HG02943 (cell line): ENCODE measurements at regions not wholly inside any gene's neighbourhood (a gene's known extent, or its start where the extent isn't known, plus 50 kb on each side); places are given as distances from the start of the nearest gene placed in this dataset.

Experiments used
- ATAC-seq: cut with Tn5 transposase; IDR thresholded peaks from one replicate; pipeline ENCODE4 v1.9.1; 2021; ENCODE audit warnings: mild to moderate bottlenecking, low read depth, moderate library complexity; ENCODE audit not compliant: unreplicated experiment

GRCh38 chr14:40317690-40318089, 885.5 kb upstream of the FBXO33 start:
- no peak for ATAC-seq

DNA sequence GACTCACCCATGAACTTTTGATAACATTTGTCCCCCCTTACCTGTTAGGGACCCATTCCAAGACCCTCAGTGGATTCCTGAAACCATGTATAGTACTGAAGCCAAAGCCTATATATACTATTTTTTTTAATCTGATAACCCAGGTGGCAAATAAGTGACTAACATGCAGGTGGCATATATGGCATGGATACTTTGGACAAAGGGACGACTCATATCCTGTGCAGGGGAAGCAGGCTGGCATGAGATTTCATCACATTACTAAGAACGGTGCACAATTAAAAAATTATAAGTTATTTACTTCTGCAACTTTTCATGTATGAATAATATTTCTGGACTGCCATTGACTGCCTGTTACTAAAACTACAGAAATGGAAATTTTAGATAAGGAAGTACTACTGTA, 880.1 kb upstream of the FBXO33 start:
- ATAC-seq: no peak

GRCh38 chr14:40309124-40309523, 876.9 kb upstream of the FBXO33 start:
- ATAC-seq: no peak

DNA sequence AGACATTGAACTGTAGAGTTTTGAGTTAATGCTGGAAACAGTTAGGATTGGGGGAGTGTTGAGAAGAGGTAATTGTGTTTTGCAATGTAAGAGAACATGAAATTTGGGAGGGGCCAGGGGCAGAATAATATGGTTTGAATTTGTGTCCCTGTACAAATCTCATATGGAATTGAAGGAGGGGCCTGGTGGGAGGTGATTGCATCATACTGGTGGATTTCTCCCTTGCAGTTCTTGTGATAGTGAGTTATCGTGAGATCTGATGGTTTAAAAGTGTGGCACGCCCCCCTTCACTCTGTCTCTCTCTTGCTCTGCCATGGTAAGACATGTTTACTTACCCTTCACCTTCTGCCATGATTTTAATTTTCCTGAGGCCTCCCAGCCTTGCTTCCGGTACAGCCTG, 876.0 kb upstream of the FBXO33 start:
- no peak for ATAC-seq

- ATAC-seq: no peak
These were observed 864.6 kb upstream of the FBXO33 start for GRCh38 chr14:40296821-40297220.

- no peak for ATAC-seq
These were observed 860.4 kb upstream of the FBXO33 start for GRCh38 chr14:40292664-40293063.

GRCh38 chr14:40282196-40282595, 850.0 kb upstream of the FBXO33 start:
- no peak for ATAC-seq

GRCh38 chr14:40280652-40281051, 848.4 kb upstream of the FBXO33 start:
- ATAC-seq: no peak

GRCh38 chr14:40273417-40273816, 841.2 kb upstream of the FBXO33 start:
- ATAC-seq: no peak

DNA sequence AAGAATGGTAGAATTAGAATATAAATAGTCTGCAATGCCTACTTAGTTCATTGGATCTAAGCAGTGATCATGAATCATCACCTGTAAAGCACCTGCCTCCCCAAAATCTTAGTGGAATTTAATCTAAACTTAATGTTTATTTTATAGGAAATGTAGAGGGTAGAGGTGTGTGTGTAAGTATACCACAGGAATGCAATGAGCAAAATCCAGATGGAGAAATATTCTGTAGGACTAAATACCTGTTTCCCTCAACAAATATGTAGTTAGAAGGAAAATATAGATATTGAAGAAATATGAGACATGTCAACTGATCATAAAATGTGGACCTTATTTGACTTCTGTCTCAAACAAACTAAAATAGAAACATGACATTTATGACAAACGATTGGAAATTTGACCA, 839.2 kb upstream of the FBXO33 start:
- ATAC-seq: no peak

DNA sequence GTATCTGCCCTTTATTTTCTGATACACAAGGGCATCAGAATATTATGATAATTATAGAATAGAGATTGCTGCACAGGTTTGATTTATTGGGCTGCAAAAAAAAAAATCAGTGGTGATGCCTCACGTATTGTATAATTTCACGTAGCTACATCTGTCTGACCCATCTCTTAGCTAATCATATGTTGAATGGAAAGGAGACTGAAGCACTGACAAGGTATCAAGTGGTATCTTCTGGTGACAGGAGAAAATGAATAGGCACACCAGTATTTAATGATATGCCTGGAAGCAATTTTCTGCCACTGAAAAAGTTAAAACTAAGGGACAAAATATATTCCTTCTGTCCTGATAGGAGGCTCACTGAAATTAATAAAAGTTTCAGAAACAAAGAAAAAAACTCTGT, 837.2 kb upstream of the FBXO33 start:
- no peak for ATAC-seq

DNA sequence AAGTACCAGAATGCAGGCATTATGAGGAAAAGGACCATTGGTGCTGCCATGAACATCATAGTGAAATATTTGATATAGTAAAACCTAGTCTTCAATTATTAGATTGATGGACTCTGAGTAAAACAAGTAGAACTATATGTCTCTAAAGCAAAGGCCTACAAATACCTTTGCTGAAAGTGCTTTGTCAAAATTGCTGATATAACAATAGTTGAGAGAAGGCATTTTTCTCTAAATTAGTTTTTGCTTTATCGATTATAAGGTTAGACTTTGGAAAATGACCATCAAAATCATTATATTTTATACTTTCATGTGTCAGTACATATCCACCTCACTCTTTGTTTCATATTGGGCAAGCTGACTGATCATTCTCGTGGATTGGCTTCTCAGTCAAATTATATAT, 836.0 kb upstream of the FBXO33 start:
- ATAC-seq: no peak

GRCh38 chr14:40265096-40265495, 832.9 kb upstream of the FBXO33 start:
- ATAC-seq: no peak

GRCh38 chr14:40252817-40253447, 820.7 kb upstream of the FBXO33 start:
- ATAC-seq: no peak

- no peak for ATAC-seq
These were observed 816.4 kb upstream of the FBXO33 start for GRCh38 chr14:40248671-40249070.

DNA sequence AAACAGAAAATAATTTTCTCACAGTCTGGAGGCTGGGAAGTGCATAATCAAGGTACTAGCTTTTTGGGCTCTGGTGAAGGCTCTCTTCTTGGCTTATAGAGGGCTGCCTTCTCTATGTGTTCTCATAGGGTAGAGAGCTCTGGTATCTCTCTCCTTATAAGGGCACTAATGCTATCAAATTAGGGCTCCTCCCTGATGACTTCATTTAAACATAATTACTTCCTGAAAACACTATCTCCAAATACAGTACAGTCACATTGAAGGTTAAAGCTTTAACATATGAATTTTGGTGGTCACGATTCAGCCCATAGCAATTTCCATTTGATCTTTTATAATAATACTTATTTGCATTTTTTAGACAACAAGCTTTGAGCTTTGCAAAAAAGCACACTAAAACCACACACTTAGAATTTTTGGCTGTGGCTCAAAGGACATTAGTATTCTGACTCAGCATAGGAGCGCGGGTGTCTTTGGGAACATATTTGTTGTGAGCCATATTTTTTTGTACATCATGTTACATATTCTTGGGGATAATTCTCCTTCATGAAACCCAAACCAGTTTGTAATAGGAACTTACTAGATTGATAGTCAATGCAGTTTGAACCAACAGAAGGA, 808.1 kb upstream of the FBXO33 start:
- no peak for ATAC-seq

- ATAC-seq: no peak
These were observed 800.1 kb upstream of the FBXO33 start for GRCh38 chr14:40232302-40232701.

- no peak for ATAC-seq
These were observed 797.4 kb upstream of the FBXO33 start for GRCh38 chr14:40229676-40230075.

GRCh38 chr14:40222996-40223395, 790.8 kb upstream of the FBXO33 start:
- no peak for ATAC-seq

DNA sequence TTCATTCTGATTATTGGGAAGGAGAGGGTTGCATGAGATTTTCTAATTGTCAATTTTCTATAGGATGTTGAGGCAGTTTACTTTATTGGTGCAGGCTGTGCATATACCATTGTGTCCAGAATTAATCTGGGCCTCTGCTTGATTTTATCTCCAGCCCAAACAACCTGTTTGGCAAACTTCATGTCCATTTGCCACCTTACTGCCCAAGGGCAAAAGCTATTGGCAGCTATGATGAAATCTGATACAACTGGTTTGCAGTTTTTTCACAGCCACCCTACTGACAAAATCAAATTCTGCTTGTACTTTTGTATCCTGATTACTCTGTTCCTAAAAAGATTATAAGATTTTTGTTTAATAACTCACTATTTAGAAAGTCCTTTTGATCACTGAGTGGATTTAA, 789.2 kb upstream of the FBXO33 start:
- ATAC-seq: no peak

DNA sequence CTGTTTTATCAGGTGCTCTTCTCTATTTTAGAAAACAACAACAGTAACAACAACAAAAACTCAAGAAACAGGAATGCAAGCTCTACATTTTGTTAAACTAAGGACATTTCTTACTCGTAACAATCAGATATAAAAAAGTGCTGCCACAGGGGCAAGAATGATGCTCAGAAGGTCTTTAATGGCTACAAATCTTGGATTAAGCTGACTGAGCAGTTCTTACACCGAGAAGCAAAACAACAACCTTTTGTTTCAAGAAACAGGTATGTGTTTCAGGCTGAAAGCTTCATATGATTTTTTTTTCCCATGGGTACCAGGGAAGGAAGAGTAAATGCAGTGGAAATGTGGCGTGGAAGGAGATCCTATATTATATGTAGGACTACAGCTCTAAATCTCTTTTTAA, 786.8 kb upstream of the FBXO33 start:
- no peak for ATAC-seq

DNA sequence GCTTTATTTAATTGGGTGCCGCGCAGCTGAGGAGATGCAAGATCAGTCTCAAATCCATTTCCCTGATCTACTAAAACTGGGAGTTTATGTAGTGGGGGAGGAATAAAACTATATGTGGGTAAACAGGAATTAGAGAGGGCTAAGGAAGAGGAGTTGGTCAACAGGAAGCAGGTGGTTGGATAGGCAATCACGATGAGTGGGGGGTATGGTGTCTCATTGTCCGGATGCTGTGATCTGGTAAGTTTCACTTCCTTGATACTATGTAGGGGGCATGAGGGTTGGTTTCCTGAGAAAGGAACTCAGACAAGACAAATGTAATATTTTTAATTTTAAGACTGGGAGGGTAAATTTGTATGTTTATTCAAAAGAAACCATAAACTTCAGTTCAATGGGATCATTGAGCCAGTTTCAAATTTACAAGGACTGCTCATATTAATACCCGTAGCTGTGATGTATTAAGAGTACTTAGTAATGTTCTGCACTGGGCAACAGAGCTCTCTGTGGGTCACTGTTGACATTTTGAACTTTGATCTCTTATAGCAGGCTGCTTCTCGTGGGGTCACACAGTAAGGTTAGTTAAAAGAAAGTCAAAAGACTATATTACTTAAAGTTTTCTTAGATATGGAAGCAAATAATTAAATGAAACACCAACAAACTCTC, 786.2 kb upstream of the FBXO33 start:
- no peak for ATAC-seq
